Endothelial cell of umbilical vein (primary cell): ENCODE measurements at regions not wholly inside any gene's neighbourhood (a gene's known extent, or its start where the extent isn't known, plus 50 kb on each side); places are given as distances from the start of the nearest gene placed in this dataset.

ENCODE experiments used
- BruUV-seq: library from RNA; stranded (reverse); fragments of 400-500 nt; replicated peaks from 2 replicates; lab custom pipeline; 2021; lab: Mats Ljungman, UMichigan
- CTCF ChIA-PET: fragments of 300-600, 350-600 bp; sonication (Branson Sonifier 250); formaldehyde crosslinking; loops from one replicate; lab custom pipeline; 2021; ENCODE audit warnings: antibody characterized with exemption, inconsistent platforms; lab: Charles Lee
- POLR2A ChIA-PET: fragments of 300-600, 350-600 bp; sonication (Branson Sonifier 250); formaldehyde crosslinking; loops from one replicate; lab custom pipeline; 2021; ENCODE audit warnings: antibody characterized with exemption, inconsistent platforms; lab: Charles Lee
- DNase-seq: peaks from one replicate; pipeline ENCODE4 v3.0.0-alpha.2; 2011; ENCODE audit warnings: low read depth, low spot score
- FAIRE-seq: peaks from 2 replicates; lab custom pipeline; 2011; peaks lifted over from hg19 to GRCh38; lab: Jason Lieb, UNC
- H2AFZ ChIP-seq: 2 replicates; pipeline ENCODE4 v1.6.0; 2012; ENCODE audit warnings: low read depth, low read length, control low read depth, inconsistent platforms
- H3K27ac ChIP-seq: 2 replicates; pipeline ENCODE4 v1.5.1; 2011; ENCODE audit warnings: low read depth, mild to moderate bottlenecking, control low read depth, low read length, moderate library complexity; ENCODE audit not compliant: insufficient read depth
- H3K27me3 ChIP-seq, 2 experiments: 2 replicates each; pipeline versions ENCODE4 v1.6.0 to v1.6.1; 2011; ENCODE audit warnings: low read length in 2 of 2, mixed read lengths in 1 of 2; ENCODE audit not compliant: control insufficient read depth in 2 of 2, insufficient read depth in 2 of 2
- H3K36me3 ChIP-seq, 2 experiments: 2 replicates in 1 of 2; 3 replicates in 1 of 2; pipeline ENCODE4 v1.5.1; 2011; ENCODE audit warnings: low read length in 2 of 2, mild to moderate bottlenecking in 1 of 2, moderate library complexity in 1 of 2; ENCODE audit not compliant: control insufficient read depth in 2 of 2, insufficient read depth in 2 of 2; ENCODE audit errors: extremely low read depth in 1 of 2
- H3K4me1 ChIP-seq: 3 replicates; pipeline ENCODE4 v1.5.1; 2011; ENCODE audit warnings: mild to moderate bottlenecking, low read length; ENCODE audit not compliant: control insufficient read depth, insufficient read depth; ENCODE audit errors: extremely low read depth
- H3K4me2 ChIP-seq: 2 replicates; pipeline ENCODE4 v1.6.1; 2011; ENCODE audit warnings: low read length, control low read depth, mixed read lengths; ENCODE audit not compliant: insufficient read depth
- H3K4me3 ChIP-seq, 3 experiments: fragments of 200-600 bp in 1 of 3; sonication (generic), shearing (Covaris generic) in 1 of 3; replicated peaks in 1 of 3; 2 replicates each; pipeline ENCODE4 v1.5.1; 2011 to 2016; ENCODE audit warnings: control low read depth in 3 of 3, low read length in 3 of 3, mild to moderate bottlenecking in 2 of 3, inconsistent platforms in 1 of 3, low read depth in 1 of 3, moderate library complexity in 1 of 3; ENCODE audit not compliant: insufficient read depth in 1 of 3
- H3K79me2 ChIP-seq: 2 replicates; pipeline ENCODE4 v1.6.0; 2012; ENCODE audit warnings: low read length, inconsistent platforms; ENCODE audit not compliant: control insufficient read depth, insufficient read depth
- H3K9ac ChIP-seq: replicated peaks from 2 replicates; pipeline ENCODE3; 2011; ENCODE audit warnings: low read length, control low read depth; ENCODE audit not compliant: insufficient read depth; ENCODE audit errors: extremely low read depth
- H3K9me1 ChIP-seq: replicated peaks from 3 replicates; pipeline ENCODE4 v1.6.0; 2011; ENCODE audit warnings: mild to moderate bottlenecking, low read length; ENCODE audit not compliant: control insufficient read depth, insufficient read depth; ENCODE audit errors: extremely low read depth
- H3K9me3 ChIP-seq: replicated peaks from 2 replicates; pipeline ENCODE4 v1.5.1; 2012; ENCODE audit warnings: low read length, inconsistent platforms; ENCODE audit not compliant: control insufficient read depth, insufficient read depth
- H4K20me1 ChIP-seq: replicated peaks from 2 replicates; pipeline ENCODE3; 2011; ENCODE audit warnings: mild to moderate bottlenecking, low read length; ENCODE audit not compliant: control insufficient read depth, insufficient read depth; ENCODE audit errors: extremely low read depth
- CTCF ChIP-seq, 2 donors: IDR thresholded peaks; 1 replicate in 1 of 2; 2 replicates in 1 of 2; pipeline ENCODE4 v1.5.1; 2011; ENCODE audit warnings: low read length in 2 of 2, mild to moderate bottlenecking in 2 of 2, moderate library complexity in 2 of 2, control low read depth in 1 of 2, inconsistent platforms in 1 of 2, low read depth in 1 of 2; ENCODE audit not compliant: insufficient read depth in 1 of 2; ENCODE audit errors: extremely low read depth in 1 of 2
- EZH2 ChIP-seq: IDR thresholded peaks from 2 replicates; pipeline ENCODE4 v1.6.1; 2012; ENCODE audit warnings: borderline replicate concordance, low read depth, mild to moderate bottlenecking, moderate library complexity, low read length, inconsistent platforms; ENCODE audit not compliant: severe bottlenecking
- FOS ChIP-seq: IDR thresholded peaks from 2 replicates; pipeline ENCODE4 v1.6.1; 2011; ENCODE audit warnings: mild to moderate bottlenecking, low read length, moderate library complexity, borderline replicate concordance; ENCODE audit not compliant: insufficient read depth
- GATA2 ChIP-seq: IDR thresholded peaks from 2 replicates; pipeline ENCODE4 v1.7.0; 2011; ENCODE audit warnings: low read depth, mild to moderate bottlenecking, moderate library complexity, mixed read lengths, low read length; ENCODE audit not compliant: insufficient read length, insufficient read depth
- JUN ChIP-seq: IDR thresholded peaks from 2 replicates; pipeline ENCODE4 v1.6.1; 2011; ENCODE audit warnings: borderline replicate concordance, low read depth; ENCODE audit not compliant: insufficient read length, insufficient read depth
- MAX ChIP-seq: IDR thresholded peaks from 2 replicates; pipeline ENCODE4 v1.6.1; 2011; ENCODE audit not compliant: insufficient read depth, insufficient read length
- MYC ChIP-seq: IDR thresholded peaks from one replicate; pipeline ENCODE4 v1.6.1; 2011; ENCODE audit warnings: mild to moderate bottlenecking, low read depth, low read length
- POLR2A ChIP-seq: IDR thresholded peaks from 2 replicates; pipeline ENCODE4 v1.6.1; 2012; ENCODE audit warnings: low read depth, mild to moderate bottlenecking, control low read depth, low read length
- POLR2AphosphoS5 ChIP-seq: IDR thresholded peaks from 2 replicates; pipeline ENCODE4 v1.6.1; 2012; ENCODE audit warnings: low read depth, mild to moderate bottlenecking, control low read depth, low read length, moderate library complexity; ENCODE audit not compliant: insufficient read depth
- dilution Hi-C: fragments of 300-500 bp; cut with MboI; formaldehyde crosslinking; loops from one replicate; pipeline ENCODE4 v1.15.0; 2019; ENCODE audit warnings: low sequenced_read_pairs; ENCODE audit not compliant: extremely low pct_ligation_motif_present
- intact Hi-C: fragments of 100-400 bp; cut with micrococcal nuclease; formaldehyde crosslinking; loops from one replicate; pipeline ENCODE4 v1.10.0; 2022

GRCh38 chr4:180932370-180933001 is 1310.7 kb upstream of the TENM3 start:
- TF ChIP-seq MYC: no peak
- TF ChIP-seq JUN: no peak
- no peak for TF ChIP-seq FOS
- no peak overlapping the region for H3K9ac ChIP-seq
- no peak for DNase-seq
- intact Hi-C loops (no loop called here), dilution Hi-C loops (no loop called here)
- H3K9me1 ChIP-seq: no peaks in the 10 kb centered on the region
- no peak for FAIRE-seq
- no peaks in the 10 kb centered on the region for H3K79me2 ChIP-seq
- no peak overlapping the region for H2AFZ ChIP-seq
- H3K4me2 ChIP-seq: no peak overlapping the region
- no peaks in the 10 kb centered on the region for H3K27me3 ChIP-seq
- no peaks in the 10 kb centered on the region for H3K4me1 ChIP-seq
- no peaks in the 10 kb centered on the region for H3K36me3 ChIP-seq
- H4K20me1 ChIP-seq: no peaks in the 10 kb centered on the region
- ChIA-PET CTCF (no interaction called here), POLR2A (no interaction called here)
- H3K9me3 ChIP-seq: no peaks in the 10 kb centered on the region
- no peak overlapping the region for H3K27ac ChIP-seq
- no TSS peak for BruUV-seq
- no peak overlapping the region for H3K4me3 ChIP-seq

GRCh38 chr4:180937083-180937482 is 1306.1 kb upstream of the TENM3 start:
- dilution Hi-C loops: no loop called here
- Histone ChIP-seq H2AFZ (no peak overlapping the region), H3K4me2 (no peak overlapping the region), H3K27me3 (no peaks in the 10 kb centered on the region), H3K4me1 (no peaks in the 10 kb centered on the region), H3K36me3 (no peaks in the 10 kb centered on the region), H3K9ac (no peak overlapping the region), H3K9me1 (no peaks in the 10 kb centered on the region), H4K20me1 (no peaks in the 10 kb centered on the region), H3K27ac (no peak overlapping the region), H3K9me3 (peaks cover 5% of the 10 kb centered on the region), H3K79me2 (no peaks in the 10 kb centered on the region), H3K4me3 (no peak overlapping the region)
- no TSS peak for BruUV-seq
- DNase-seq (no peak), FAIRE-seq (no peak)
- TF ChIP-seq EZH2: no peak
- TF ChIP-seq FOS: no peak
- no peak for TF ChIP-seq POLR2AphosphoS5
- TF ChIP-seq MAX: no peak
- TF ChIP-seq JUN: no peak
- TF ChIP-seq CTCF (IDR thresholded peaks at IDR 0.05; ENCODE audit: extremely low read depth in 1 of 2, insufficient read depth in 1 of 2, low read depth in 1 of 2, low read length in 2 of 2): no peak
- no peak for TF ChIP-seq GATA2
- no peak for TF ChIP-seq POLR2A
- CTCF ChIA-PET: no interaction called here
- POLR2A ChIA-PET: no interaction called here
- intact Hi-C loops: no loop called here
